ENCODE measurements at regions not wholly inside any gene's neighbourhood (a gene's known extent, or its start where the extent isn't known, plus 50 kb on each side); places are given as distances from the start of the nearest gene placed in this dataset.

DNA sequence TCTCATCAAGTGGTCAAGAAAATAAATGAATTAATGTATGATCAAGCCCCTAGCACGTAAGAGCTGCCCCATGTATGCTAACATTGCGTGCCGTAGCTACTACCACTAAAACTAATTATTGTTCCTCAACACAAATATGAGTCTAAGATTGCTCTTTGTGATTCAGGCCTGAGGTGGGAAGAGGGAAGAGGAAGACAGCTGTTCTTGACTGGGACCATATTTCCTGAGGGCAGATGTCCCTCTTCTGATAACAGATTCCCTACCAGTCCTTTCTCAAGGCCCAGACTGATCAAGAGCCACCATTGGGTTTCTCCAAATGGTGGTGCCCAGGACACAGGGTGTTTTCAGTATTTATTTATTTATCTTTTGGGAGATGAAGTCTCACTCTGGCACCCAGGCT is 87.2 kb upstream of the CADM1 start:
- Mint-ChIP-seq H3K9me3 (peaks cover 14% of the 10 kb centered on the region), H3K4me3 (no peak overlapping the region), H3K27me3 (ENCODE audit: low read depth) (no peaks in the 10 kb centered on the region), H3K36me3 (no peaks in the 10 kb centered on the region), H3K27ac (no peak overlapping the region), H3K4me1 (peaks cover 5% of the 10 kb centered on the region)
- TF ChIP-seq, protein P1, sequence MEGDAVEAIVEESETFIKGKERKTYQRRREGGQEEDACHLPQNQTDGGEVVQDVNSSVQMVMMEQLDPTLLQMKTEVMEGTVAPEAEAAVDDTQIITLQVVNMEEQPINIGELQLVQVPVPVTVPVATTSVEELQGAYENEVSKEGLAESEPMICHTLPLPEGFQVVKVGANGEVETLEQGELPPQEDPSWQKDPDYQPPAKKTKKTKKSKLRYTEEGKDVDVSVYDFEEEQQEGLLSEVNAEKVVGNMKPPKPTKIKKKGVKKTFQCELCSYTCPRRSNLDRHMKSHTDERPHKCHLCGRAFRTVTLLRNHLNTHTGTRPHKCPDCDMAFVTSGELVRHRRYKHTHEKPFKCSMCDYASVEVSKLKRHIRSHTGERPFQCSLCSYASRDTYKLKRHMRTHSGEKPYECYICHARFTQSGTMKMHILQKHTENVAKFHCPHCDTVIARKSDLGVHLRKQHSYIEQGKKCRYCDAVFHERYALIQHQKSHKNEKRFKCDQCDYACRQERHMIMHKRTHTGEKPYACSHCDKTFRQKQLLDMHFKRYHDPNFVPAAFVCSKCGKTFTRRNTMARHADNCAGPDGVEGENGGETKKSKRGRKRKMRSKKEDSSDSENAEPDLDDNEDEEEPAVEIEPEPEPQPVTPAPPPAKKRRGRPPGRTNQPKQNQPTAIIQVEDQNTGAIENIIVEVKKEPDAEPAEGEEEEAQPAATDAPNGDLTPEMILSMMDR (IDR thresholded peaks at IDR 0.05; ENCODE audit: unreplicated experiment) = no peak
- DNase-seq (ENCODE audit: low spot score in 2 of 2, unreplicated experiment in 2 of 2) = no peak

DNA sequence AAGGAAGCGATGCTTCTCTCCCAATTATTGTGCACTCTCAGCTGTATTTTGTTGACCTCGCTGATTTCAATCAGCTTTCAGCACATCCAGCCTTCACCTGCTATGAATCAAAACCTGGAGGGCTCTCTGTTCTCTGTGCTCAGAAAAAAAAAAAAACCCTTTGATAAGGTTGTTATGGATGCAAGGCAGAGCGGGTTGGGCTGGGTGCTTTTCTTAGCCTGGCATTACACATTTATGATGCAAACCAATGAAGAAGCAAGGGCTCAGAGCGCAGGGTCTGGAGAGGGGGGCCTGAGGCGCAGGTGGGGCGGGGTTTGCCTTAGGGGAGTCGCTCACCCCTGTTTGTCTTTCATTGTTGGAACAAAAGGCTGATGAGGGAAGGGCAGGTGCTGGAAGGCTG is 86.0 kb upstream of the CADM1 start:
- Mint-ChIP-seq H3K36me3 (no peaks in the 10 kb centered on the region), H3K9me3 (peaks cover 14% of the 10 kb centered on the region), H3K4me3 (no peak overlapping the region), H3K27ac (no peak overlapping the region), H3K27me3 (ENCODE audit: low read depth) (no peaks in the 10 kb centered on the region), H3K4me1 (peaks cover 5% of the 10 kb centered on the region)
- no peak for DNase-seq (ENCODE audit: low spot score in 2 of 2, unreplicated experiment in 2 of 2)
- TF ChIP-seq, protein P1 (IDR thresholded peaks at IDR 0.05; ENCODE audit: unreplicated experiment) = no peak

DNA sequence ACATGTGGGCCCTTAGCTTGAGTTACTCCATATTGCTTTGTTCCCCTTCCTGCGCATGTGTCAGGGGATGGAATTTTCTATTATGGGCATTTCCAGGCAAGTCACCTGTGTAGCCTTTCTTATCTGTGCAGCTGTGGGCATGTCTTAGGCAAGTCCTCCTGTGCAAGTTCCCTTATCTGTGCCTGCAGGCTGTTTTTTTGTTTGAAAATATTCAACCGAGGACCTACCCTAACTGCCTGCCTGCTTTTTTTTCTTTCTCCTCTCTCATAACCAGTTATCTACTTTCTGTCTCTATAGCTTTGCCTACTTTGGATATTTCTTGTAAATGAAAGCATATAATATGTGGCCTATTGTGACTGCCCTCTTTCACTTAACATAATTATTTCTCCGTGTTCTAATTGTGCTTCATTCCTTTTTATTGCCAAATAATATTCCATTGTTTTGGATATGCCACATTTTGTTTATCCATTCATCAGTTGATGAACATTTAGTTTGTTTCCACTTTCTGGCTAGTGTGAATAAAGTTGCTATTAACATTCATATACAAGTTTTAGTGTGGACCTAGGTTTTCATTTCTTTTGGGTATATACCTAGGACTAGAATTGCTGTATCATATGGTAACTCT is 83.6 kb upstream of the CADM1 start:
- TF ChIP-seq, protein P1 (IDR thresholded peaks at IDR 0.05; ENCODE audit: unreplicated experiment) = no peak
- H3K4me1 Mint-ChIP-seq = peaks cover 5% of the 10 kb centered on the region
- no peaks in the 10 kb centered on the region for H3K27me3 Mint-ChIP-seq (ENCODE audit: low read depth)
- no peak overlapping the region for H3K4me3 Mint-ChIP-seq
- H3K27ac Mint-ChIP-seq = no peak overlapping the region
- H3K9me3 Mint-ChIP-seq = peaks cover 14% of the 10 kb centered on the region
- DNase-seq (ENCODE audit: low spot score in 2 of 2, unreplicated experiment in 2 of 2) = no peak
- H3K36me3 Mint-ChIP-seq = no peaks in the 10 kb centered on the region

DNA sequence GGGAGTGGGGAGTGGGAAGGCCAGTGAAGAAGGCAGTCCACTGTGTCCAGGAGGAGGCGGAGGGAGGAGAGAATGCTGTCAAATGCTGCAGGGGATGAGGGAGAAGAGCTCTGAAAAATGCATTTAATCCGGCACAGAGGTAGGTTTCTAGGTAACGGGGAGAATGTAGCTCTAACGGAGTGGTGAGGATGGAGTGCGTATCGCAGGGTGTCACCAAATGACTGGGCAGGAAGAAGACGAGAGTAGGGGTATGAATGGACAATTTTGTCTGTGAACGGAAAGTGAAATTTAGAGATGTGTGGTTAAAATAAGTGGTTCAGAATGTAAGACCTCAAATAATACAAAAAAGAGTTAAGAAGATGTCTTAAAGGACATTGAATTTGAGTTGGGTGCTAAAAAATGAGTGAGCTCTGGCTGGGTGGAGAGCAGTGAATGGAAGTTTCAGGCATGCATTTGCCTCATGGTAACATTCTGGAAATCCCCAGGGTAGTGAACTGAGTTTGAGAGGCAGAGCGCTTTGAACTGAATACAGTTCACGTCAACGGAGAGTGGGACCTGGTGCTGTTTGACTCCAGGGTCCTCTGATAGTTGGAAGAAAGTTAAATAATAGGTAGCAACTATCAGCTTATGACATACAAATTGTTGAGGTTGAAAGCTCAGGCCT is 81.3 kb upstream of the CADM1 start:
- Mint-ChIP-seq H3K4me3 (no peak overlapping the region), H3K9me3 (peaks cover 14% of the 10 kb centered on the region), H3K4me1 (peaks cover 23% of the 10 kb centered on the region), H3K27ac (no peak overlapping the region), H3K36me3 (no peaks in the 10 kb centered on the region), H3K27me3 (ENCODE audit: low read depth) (no peaks in the 10 kb centered on the region)
- TF ChIP-seq, protein P1 (IDR thresholded peaks at IDR 0.05; ENCODE audit: unreplicated experiment) = no peak
- DNase-seq (ENCODE audit: low spot score in 2 of 2, unreplicated experiment in 2 of 2) = no peak

DNA sequence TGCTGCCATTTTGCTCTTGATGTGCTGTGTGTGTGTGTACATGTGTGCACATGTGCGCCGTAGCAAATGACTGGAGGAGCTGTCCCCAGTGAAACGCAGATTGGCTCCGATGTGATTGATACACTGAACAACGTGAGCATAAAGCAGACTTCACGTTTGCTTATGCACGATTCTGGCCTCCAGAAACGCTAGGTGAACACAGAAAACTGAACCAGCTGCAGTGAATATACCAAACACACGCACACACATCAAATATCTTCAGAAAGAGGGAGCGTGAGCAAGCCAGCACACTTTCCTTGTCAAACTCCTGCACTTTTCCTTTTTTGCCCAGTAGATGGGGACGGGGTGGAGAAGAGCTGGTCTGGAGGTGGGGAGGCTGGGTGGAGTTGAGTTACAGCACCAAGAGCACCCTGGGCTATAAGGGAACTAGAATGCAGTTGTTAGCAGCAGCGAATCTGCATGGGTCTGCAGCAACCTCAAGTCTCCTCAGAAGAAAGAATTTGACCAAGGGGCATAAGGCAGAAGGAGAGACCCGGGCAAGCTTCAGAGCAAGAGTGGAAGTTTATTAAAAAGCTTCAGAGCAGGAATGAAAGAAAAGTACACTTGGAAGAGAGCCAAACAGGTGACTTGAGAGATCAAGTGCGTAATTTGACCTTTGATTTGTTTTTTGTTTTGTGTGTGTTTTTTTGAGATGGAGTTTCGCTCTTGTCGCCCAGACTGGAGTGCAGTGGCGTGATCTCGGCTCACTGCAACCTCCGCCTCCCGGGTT is 77.8 kb upstream of the CADM1 start:
- no peak for DNase-seq (ENCODE audit: low spot score in 2 of 2, unreplicated experiment in 2 of 2)
- H3K27me3 Mint-ChIP-seq (ENCODE audit: low read depth) = no peaks in the 10 kb centered on the region
- peak overlapping the region; percentile 22 for H3K27ac Mint-ChIP-seq
- peaks cover 34% of the 10 kb centered on the region for H3K4me1 Mint-ChIP-seq
- no peaks in the 10 kb centered on the region for H3K9me3 Mint-ChIP-seq
- H3K36me3 Mint-ChIP-seq = no peaks in the 10 kb centered on the region
- TF ChIP-seq, protein P1 (IDR thresholded peaks at IDR 0.05; ENCODE audit: unreplicated experiment) = no peak
- H3K4me3 Mint-ChIP-seq = no peak overlapping the region

All from mesothelial cell of epicardium (in vitro differentiated cells).